ENCODE measurements at regions not wholly inside any gene's neighbourhood (a gene's known extent, or its start where the extent isn't known, plus 50 kb on each side); places are given as distances from the start of the nearest gene placed in this dataset.

DNA sequence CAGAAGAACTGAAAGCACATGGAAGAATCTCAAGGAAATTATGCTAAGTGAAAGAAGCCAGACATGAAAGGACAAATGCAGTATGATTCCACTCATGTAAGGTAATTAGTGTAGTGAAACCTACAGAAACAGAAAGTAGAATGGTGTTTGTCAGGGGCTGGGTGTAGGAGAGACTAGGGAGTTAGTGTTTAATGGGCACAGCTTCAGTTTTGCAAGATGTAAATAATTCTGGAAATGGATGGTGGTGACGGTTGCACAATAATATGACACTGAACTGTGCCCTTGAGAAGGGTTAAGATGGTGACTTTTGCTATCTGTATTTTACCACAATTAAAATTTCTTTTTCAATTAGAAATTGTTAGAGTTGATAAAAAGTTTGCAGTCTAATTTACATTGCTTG, 157.3 kb upstream of the ADCY1 start:
- H3K4me1 Mint-ChIP-seq = no peaks in the 10 kb centered on the region
- Histone ChIP-seq H2AFZ (ENCODE audit: insufficient read depth, low read depth, low read length, poor library complexity, severe bottlenecking) (no peak overlapping the region), H3K4me1 (ENCODE audit: control insufficient read depth in 1 of 2, insufficient read depth in 2 of 2, low read length in 2 of 2) (no peaks in the 10 kb centered on the region), H4K20me1 (ENCODE audit: insufficient read depth, low read length) (no peaks in the 10 kb centered on the region), H3K9me3 (replicated peaks in 1 of 2; ENCODE audit: control insufficient read depth in 1 of 2, insufficient read depth in 1 of 2, low read length in 2 of 2) (no peaks in the 10 kb centered on the region), H3K4me3 (replicated peaks in 1 of 3; ENCODE audit: low read depth in 2 of 3, low read length in 3 of 3) (no peak overlapping the region), H3K36me3 (replicated peaks in 1 of 2; ENCODE audit: control insufficient read depth in 1 of 2, insufficient read depth in 2 of 2, low read length in 2 of 2) (no peaks in the 10 kb centered on the region), H3K4me2 (replicated peaks; ENCODE audit: extremely low read depth, low read length, poor library complexity, severe bottlenecking) (no peak overlapping the region), H3K79me2 (ENCODE audit: insufficient read depth, low read length) (no peaks in the 10 kb centered on the region), H3K9ac (ENCODE audit: insufficient read depth, low read length, poor library complexity, severe bottlenecking) (no peak overlapping the region), H3K27me3 (ENCODE audit: control insufficient read depth in 2 of 2, insufficient read depth in 2 of 2, low read length in 2 of 2) (no peaks in the 10 kb centered on the region), H3K27ac (ENCODE audit: low read depth in 1 of 2, low read length in 2 of 2) (no peak overlapping the region)
- H3K9me3 Mint-ChIP-seq = peaks cover 0 to 16% (median 5%) of the 10 kb centered on the region in 7 donors
- no peak for TF ChIP-seq CTCF (IDR thresholded peaks at IDR 0.05)
- H3K27ac Mint-ChIP-seq = no peak overlapping the region
- peaks cover 3 to 6% (median 4%) of the 10 kb centered on the region in 3 donors for H3K27me3 Mint-ChIP-seq (ENCODE audit: low read depth in 3 of 3)
- no CpG with 5 or more reads among the region's 1 CpG for WGBS (ENCODE audit: insufficient coverage)
- H3K4me3 Mint-ChIP-seq = no peak overlapping the region
- intact Hi-C loops (cut with micrococcal nuclease) = no loop called here
- no peaks in the 10 kb centered on the region for H3K36me3 Mint-ChIP-seq
- DNase-seq = no peak

- intact Hi-C loops (cut with micrococcal nuclease) = no loop called here
- DNase-seq = no peak
- H3K27me3 Mint-ChIP-seq (ENCODE audit: low read depth in 3 of 3) = peaks cover 4 to 6% (median 4%) of the 10 kb centered on the region in 3 donors
Measured at GRCh38 chr7:45417268-45417667, 156.9 kb upstream of the ADCY1 start.

More at GRCh38 chr7:45417268-45417667, 156.9 kb upstream of the ADCY1 start:
- Histone ChIP-seq H4K20me1 (ENCODE audit: insufficient read depth, low read length) (no peaks in the 10 kb centered on the region), H3K9ac (ENCODE audit: insufficient read depth, low read length, poor library complexity, severe bottlenecking) (no peak overlapping the region), H3K4me1 (ENCODE audit: control insufficient read depth in 1 of 2, insufficient read depth in 2 of 2, low read length in 2 of 2) (no peaks in the 10 kb centered on the region), H3K4me2 (replicated peaks; ENCODE audit: extremely low read depth, low read length, poor library complexity, severe bottlenecking) (no peak overlapping the region), H3K27me3 (ENCODE audit: control insufficient read depth in 2 of 2, insufficient read depth in 2 of 2, low read length in 2 of 2) (no peaks in the 10 kb centered on the region), H2AFZ (ENCODE audit: insufficient read depth, low read depth, low read length, poor library complexity, severe bottlenecking) (no peak overlapping the region), H3K9me3 (replicated peaks in 1 of 2; ENCODE audit: control insufficient read depth in 1 of 2, insufficient read depth in 1 of 2, low read length in 2 of 2) (no peaks in the 10 kb centered on the region), H3K79me2 (ENCODE audit: insufficient read depth, low read length) (no peaks in the 10 kb centered on the region), H3K27ac (ENCODE audit: low read depth in 1 of 2, low read length in 2 of 2) (no peak overlapping the region), H3K4me3 (replicated peaks in 1 of 3; ENCODE audit: low read depth in 2 of 3, low read length in 3 of 3) (no peak overlapping the region), H3K36me3 (replicated peaks in 1 of 2; ENCODE audit: control insufficient read depth in 1 of 2, insufficient read depth in 2 of 2, low read length in 2 of 2) (no peaks in the 10 kb centered on the region)
- H3K9me3 Mint-ChIP-seq = peaks cover 0 to 14% (median 3%) of the 10 kb centered on the region in 7 donors
- H3K4me3 Mint-ChIP-seq = no peak overlapping the region
- TF ChIP-seq CTCF (IDR thresholded peaks at IDR 0.05) = no peak
- H3K36me3 Mint-ChIP-seq = no peaks in the 10 kb centered on the region
- no peak overlapping the region for H3K27ac Mint-ChIP-seq
- WGBS (ENCODE audit: insufficient coverage) = no CpG with 5 or more reads among the region's 2 CpGs
- H3K4me1 Mint-ChIP-seq = no peaks in the 10 kb centered on the region
